MM.1S (cell line): ENCODE measurements at regions not wholly inside any gene's neighbourhood (a gene's known extent, or its start where the extent isn't known, plus 50 kb on each side); places are given as distances from the start of the nearest gene placed in this dataset.

Source experiments
- DNase-seq: peaks from one replicate; pipeline ENCODE4 v3.0.0-alpha.2; 2015
- H2AFZ ChIP-seq: fragments of 300-600 bp; sonication (generic); 2 replicates; pipeline ENCODE4 v1.6.0; 2016; ENCODE audit warnings: antibody characterized with exemption, low read length
- H3F3A ChIP-seq: fragments of 300-600 bp; sonication (generic); 2 replicates; pipeline ENCODE4 v1.6.1; 2016; ENCODE audit warnings: mild to moderate bottlenecking, antibody characterized with exemption, low read length, moderate library complexity, mixed read lengths; ENCODE audit not compliant: insufficient read depth
- H3K27ac ChIP-seq: fragments of 300-600 bp; sonication (generic); 2 replicates; pipeline ENCODE4 v1.5.1; 2016; ENCODE audit warnings: mild to moderate bottlenecking, low read length
- H3K27me3 ChIP-seq: fragments of 300-600 bp; sonication (generic); replicated peaks from 2 replicates; pipeline ENCODE4 v1.6.0; 2016; ENCODE audit warnings: low read length; ENCODE audit not compliant: insufficient read depth
- H3K36me3 ChIP-seq: fragments of 300-600 bp; sonication (generic); replicated peaks from 2 replicates; pipeline ENCODE4 v1.6.1; 2016; ENCODE audit warnings: mild to moderate bottlenecking, low read length, mixed read lengths; ENCODE audit not compliant: insufficient read depth
- H3K4me1 ChIP-seq: fragments of 300-600 bp; sonication (generic); 2 replicates; pipeline ENCODE4 v1.6.1; 2016; ENCODE audit warnings: low read length, mixed read lengths
- H3K4me2 ChIP-seq: fragments of 300-600 bp; sonication (generic); 2 replicates; pipeline ENCODE4 v1.6.0; 2016; ENCODE audit warnings: low read depth, low read length
- H3K4me3 ChIP-seq: fragments of 300-600 bp; sonication (generic); 2 replicates; pipeline ENCODE4 v1.5.1; 2016; ENCODE audit warnings: low read length, mixed read lengths
- H3K79me2 ChIP-seq: fragments of 300-600 bp; sonication (generic); 2 replicates; pipeline ENCODE4 v1.6.1; 2016; ENCODE audit warnings: mixed run types, low read length, mixed read lengths
- H3K9ac ChIP-seq: fragments of 300-600 bp; sonication (generic); 2 replicates; pipeline ENCODE4 v1.6.1; 2016; ENCODE audit warnings: low read length, mixed read lengths
- H3K9me2 ChIP-seq: fragments of 300-600 bp; sonication (generic); replicated peaks from 2 replicates; pipeline ENCODE4 v1.6.1; 2016; ENCODE audit warnings: mild to moderate bottlenecking, low read length, mixed read lengths; ENCODE audit not compliant: insufficient read depth
- H3K9me3 ChIP-seq: fragments of 300-600 bp; sonication (generic); replicated peaks from 2 replicates; pipeline ENCODE4 v1.6.1; 2016; ENCODE audit warnings: mild to moderate bottlenecking, low read length, mixed read lengths; ENCODE audit not compliant: insufficient read depth
- H4K20me1 ChIP-seq: fragments of 300-600 bp; sonication (generic); 2 replicates; pipeline ENCODE4 v1.6.1; 2016; ENCODE audit warnings: mild to moderate bottlenecking, low read length, moderate library complexity, mixed read lengths; ENCODE audit not compliant: insufficient read depth
- CTCF ChIP-seq: fragments of 300-600 bp; sonication (generic); IDR thresholded peaks from 2 replicates; pipeline ENCODE4 v1.5.1; 2016; ENCODE audit warnings: antibody characterized with exemption, low read length, mixed read lengths
- EZH2 ChIP-seq: fragments of 300-600 bp; sonication (generic); optimal IDR thresholded peaks from 2 replicates; pipeline ENCODE3; 2017; ENCODE audit warnings: low read depth, mild to moderate bottlenecking, antibody characterized with exemption, low read length, mixed read lengths
- EZH2phosphoT487 ChIP-seq: fragments of 300-600 bp; sonication (generic); IDR thresholded peaks from 2 replicates; pipeline ENCODE4 v1.6.1; 2018; ENCODE audit warnings: antibody characterized with exemption, low read length

DNA sequence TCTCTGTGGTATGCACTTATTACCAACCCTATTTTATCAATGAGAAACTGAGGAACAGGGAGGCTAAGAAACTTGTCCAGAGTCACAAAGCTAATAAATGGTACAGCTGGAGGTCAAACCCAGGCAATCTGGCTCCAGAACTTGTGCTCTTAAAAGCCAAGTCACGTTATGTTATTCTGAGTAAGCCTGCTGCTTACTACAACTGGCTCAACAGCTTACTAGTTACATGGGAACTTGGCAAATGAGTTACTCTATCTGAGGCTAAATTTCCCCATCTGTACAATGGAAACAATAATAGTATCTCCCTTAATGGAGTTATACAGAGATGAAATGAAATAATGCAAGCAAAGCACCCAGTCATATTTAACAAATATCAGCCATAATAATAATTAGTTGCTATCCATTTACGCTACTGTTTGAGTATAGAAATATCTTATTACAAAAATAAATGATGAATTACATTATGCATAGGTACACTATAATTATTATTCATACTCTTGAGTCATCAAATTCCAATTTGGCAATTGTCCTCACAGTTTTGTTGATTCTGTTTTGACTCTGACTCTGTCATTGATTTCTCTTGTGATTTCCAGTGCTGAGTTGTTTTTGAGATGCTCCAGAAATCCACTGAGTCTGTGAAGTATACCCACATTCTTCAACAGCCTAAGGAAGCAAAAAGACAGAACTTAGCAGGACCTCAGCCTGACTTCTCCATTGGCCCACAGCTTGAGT lies 112.2 kb downstream of the TBX5 start:
- H3K27ac ChIP-seq, result no peak overlapping the region
- H3F3A ChIP-seq, result no peaks in the 10 kb centered on the region
- no peak overlapping the region for H2AFZ ChIP-seq
- no peaks in the 10 kb centered on the region for H3K9me2 ChIP-seq
- no peak for TF ChIP-seq EZH2phosphoT487
- TF ChIP-seq CTCF, result no peak
- no peak for TF ChIP-seq EZH2
- no peaks in the 10 kb centered on the region for H3K27me3 ChIP-seq
- no peaks in the 10 kb centered on the region for H3K9me3 ChIP-seq
- no peaks in the 10 kb centered on the region for H3K79me2 ChIP-seq
- no peak overlapping the region for H3K4me2 ChIP-seq
- no peak overlapping the region for H3K9ac ChIP-seq
- H3K36me3 ChIP-seq, result no peaks in the 10 kb centered on the region
- no peaks in the 10 kb centered on the region for H4K20me1 ChIP-seq
- no peak overlapping the region for H3K4me3 ChIP-seq
- H3K4me1 ChIP-seq, result no peaks in the 10 kb centered on the region
- no peak for DNase-seq

- no peak for DNase-seq
- no peaks in the 10 kb centered on the region for H3K79me2 ChIP-seq
- TF ChIP-seq CTCF (no peak), EZH2phosphoT487 (no peak), EZH2 (no peak)
- H3K9me2 ChIP-seq, result no peaks in the 10 kb centered on the region
- no peak overlapping the region for H2AFZ ChIP-seq
- no peak overlapping the region for H3K4me3 ChIP-seq
- H4K20me1 ChIP-seq, result no peaks in the 10 kb centered on the region
- no peaks in the 10 kb centered on the region for H3F3A ChIP-seq
- no peaks in the 10 kb centered on the region for H3K27me3 ChIP-seq
- no peak overlapping the region for H3K27ac ChIP-seq
- H3K36me3 ChIP-seq, result no peaks in the 10 kb centered on the region
- no peak overlapping the region for H3K4me2 ChIP-seq
- no peaks in the 10 kb centered on the region for H3K9me3 ChIP-seq
- H3K9ac ChIP-seq, result no peak overlapping the region
- H3K4me1 ChIP-seq, result no peaks in the 10 kb centered on the region
Measured at GRCh38 chr12:114293073-114293472, 112.9 kb downstream of the TBX5 start.

- no peaks in the 10 kb centered on the region for H3K36me3 ChIP-seq
- H3K9ac ChIP-seq, result no peak overlapping the region
- H3K27ac ChIP-seq, result no peak overlapping the region
- no peaks in the 10 kb centered on the region for H3F3A ChIP-seq
- no peak for DNase-seq
- H3K4me3 ChIP-seq, result no peak overlapping the region
- no peaks in the 10 kb centered on the region for H3K9me3 ChIP-seq
- H3K4me2 ChIP-seq, result no peak overlapping the region
- H3K9me2 ChIP-seq, result no peaks in the 10 kb centered on the region
- TF ChIP-seq EZH2phosphoT487 (no peak), EZH2 (no peak), CTCF (no peak)
- no peak overlapping the region for H2AFZ ChIP-seq
- H3K79me2 ChIP-seq, result no peaks in the 10 kb centered on the region
- H3K4me1 ChIP-seq, result no peaks in the 10 kb centered on the region
- H4K20me1 ChIP-seq, result no peaks in the 10 kb centered on the region
- no peaks in the 10 kb centered on the region for H3K27me3 ChIP-seq
Measured at GRCh38 chr12:114291389-114292060, 114.4 kb downstream of the TBX5 start.
